IMR-90 (cell line): ENCODE measurements at regions not wholly inside any gene's neighbourhood (a gene's known extent, or its start where the extent isn't known, plus 50 kb on each side); places are given as distances from the start of the nearest gene placed in this dataset.

ENCODE experiments used
- ATAC-seq: fragments of 200-7000 bp; cut with Tn5 transposase; 2 replicates; pipeline ENCODE4 v1.9.1; 2020; ENCODE audit warnings: low read depth, mild to moderate bottlenecking, moderate library complexity
- BruUV-seq: library from RNA; stranded (reverse); fragments of 400-500 nt; replicated peaks from 2 replicates; lab custom pipeline; 2021; lab: Mats Ljungman, UMichigan
- CTCF ChIA-PET: fragments of 300-600 bp; formaldehyde crosslinking; extraction: SDS; loops from one replicate; lab custom pipeline; 2021; ENCODE audit warnings: antibody characterized with exemption; lab: Yijun Ruan, JAX
- POLR2A ChIA-PET: fragments of 300-600 bp; sonication (Branson Sonifier 250); formaldehyde crosslinking; loops from one replicate; lab custom pipeline; 2022; ENCODE audit warnings: antibody characterized with exemption; ENCODE audit not compliant: unreplicated experiment; lab: Charles Lee
- DNase-seq: peaks from one replicate; pipeline ENCODE4 v3.0.0; 2013
- H2AFZ ChIP-seq: replicated peaks from 2 replicates; pipeline ENCODE3; 2013; ENCODE audit warnings: low read length, mild to moderate bottlenecking; ENCODE audit not compliant: poor library complexity
- H2AK5ac ChIP-seq: 2 replicates; pipeline ENCODE4 v1.6.1; 2013; ENCODE audit warnings: low read depth, low read length, inconsistent platforms
- H2AK9ac ChIP-seq: replicated peaks from 2 replicates; pipeline ENCODE3; 2013; ENCODE audit warnings: mild to moderate bottlenecking, low read depth, low read length, moderate library complexity; ENCODE audit not compliant: poor library complexity
- H2BK120ac ChIP-seq: 2 replicates; pipeline ENCODE4 v1.6.1; 2013; ENCODE audit warnings: low read depth, low read length, inconsistent platforms
- H2BK15ac ChIP-seq: 3 replicates; pipeline ENCODE4 v1.6.1; 2013; ENCODE audit warnings: low read depth, low read length, inconsistent platforms
- H2BK20ac ChIP-seq: 2 replicates; pipeline ENCODE4 v1.6.1; 2013; ENCODE audit warnings: low read depth, mild to moderate bottlenecking, inconsistent platforms, low read length, moderate library complexity
- H2BK5ac ChIP-seq: 2 replicates; pipeline ENCODE4 v1.6.1; 2013; ENCODE audit warnings: mild to moderate bottlenecking, low read depth, low read length, inconsistent platforms; ENCODE audit not compliant: poor library complexity, severe bottlenecking
- H3K14ac ChIP-seq: replicated peaks from 2 replicates; pipeline ENCODE4 v1.6.1; 2013; ENCODE audit warnings: low read depth, low read length, inconsistent platforms
- H3K18ac ChIP-seq: 2 replicates; pipeline ENCODE4 v1.6.1; 2013; ENCODE audit warnings: low read depth, low read length, control low read depth
- H3K23ac ChIP-seq: 2 replicates; pipeline ENCODE4 v1.6.1; 2013; ENCODE audit warnings: low read depth, low read length, inconsistent platforms
- H3K27ac ChIP-seq: 2 replicates; pipeline ENCODE4 v1.5.1; 2013; ENCODE audit warnings: mild to moderate bottlenecking, control low read depth, low read length; ENCODE audit not compliant: insufficient read depth
- H3K27me3 ChIP-seq: 2 replicates; pipeline ENCODE4 v1.6.1; 2013; ENCODE audit warnings: low read length; ENCODE audit not compliant: control insufficient read depth, insufficient read depth
- H3K36me3 ChIP-seq: 2 replicates; pipeline ENCODE4 v1.6.1; 2013; ENCODE audit warnings: low read length, mixed read lengths; ENCODE audit not compliant: control insufficient read depth, insufficient read depth
- H3K4ac ChIP-seq: 2 replicates; pipeline ENCODE4 v1.6.1; 2013; ENCODE audit warnings: low read depth, low read length, inconsistent platforms
- H3K4me1 ChIP-seq: 2 replicates; pipeline ENCODE4 v1.6.1; 2013; ENCODE audit warnings: low read length, mixed read lengths; ENCODE audit not compliant: control insufficient read depth, insufficient read depth
- H3K4me2 ChIP-seq: 2 replicates; pipeline ENCODE4 v1.6.1; 2013; ENCODE audit warnings: low read depth, mild to moderate bottlenecking, control low read depth, low read length, moderate library complexity
- H3K4me3 ChIP-seq: 2 replicates; pipeline ENCODE4 v1.5.1; 2013; ENCODE audit warnings: low read depth, mild to moderate bottlenecking, control low read depth, low read length, moderate library complexity; ENCODE audit not compliant: insufficient read depth
- H3K56ac ChIP-seq: 2 replicates; pipeline ENCODE4 v1.6.1; 2013; ENCODE audit warnings: low read length, inconsistent platforms; ENCODE audit not compliant: insufficient read depth; ENCODE audit errors: extremely low read depth
- H3K79me1 ChIP-seq, 2 experiments: 2 replicates each; pipeline ENCODE4 v1.6.1; 2013; ENCODE audit warnings: low read length in 2 of 2, inconsistent platforms in 1 of 2, low read depth in 1 of 2
- H3K9ac ChIP-seq: 2 replicates; pipeline ENCODE4 v1.6.1; 2013; ENCODE audit warnings: low read depth, low read length, control low read depth
- H3K9me1 ChIP-seq: 2 replicates; pipeline ENCODE4 v1.6.1; 2013; ENCODE audit warnings: low read length, inconsistent platforms; ENCODE audit not compliant: insufficient read depth
- H3K9me3 ChIP-seq: 2 replicates; pipeline ENCODE4 v1.6.1; 2013; ENCODE audit warnings: low read length; ENCODE audit not compliant: control insufficient read depth, insufficient read depth
- H4K20me1 ChIP-seq: 2 replicates; pipeline ENCODE4 v1.6.1; 2013; ENCODE audit warnings: low read length, inconsistent platforms; ENCODE audit not compliant: insufficient read depth
- H4K5ac ChIP-seq: 2 replicates; pipeline ENCODE4 v1.6.1; 2013; ENCODE audit warnings: mild to moderate bottlenecking, low read depth, low read length, control low read depth
- H4K8ac ChIP-seq, 2 experiments: 2 replicates each; pipeline ENCODE4 v1.6.1; 2013; ENCODE audit warnings: low read depth in 2 of 2, low read length in 2 of 2, control low read depth in 1 of 2, inconsistent platforms in 1 of 2
- H4K91ac ChIP-seq: 2 replicates; pipeline ENCODE4 v1.6.1; 2013; ENCODE audit warnings: low read depth, low read length, inconsistent platforms; ENCODE audit not compliant: insufficient read depth
- BHLHE40 ChIP-seq: fragments of 150-350 bp; IDR thresholded peaks from 2 replicates; pipeline ENCODE4 v1.6.1; 2016; ENCODE audit warnings: mild to moderate bottlenecking, low read depth, low read length
- CEBPB ChIP-seq: IDR thresholded peaks from 2 replicates; pipeline ENCODE4 v1.6.1; 2012; ENCODE audit warnings: low read depth, low read length, improper control_type of control experiment
- CHD1 ChIP-seq: IDR thresholded peaks from 2 replicates; pipeline ENCODE4 v1.6.1; 2012; ENCODE audit warnings: low read depth, low read length, improper control_type of control experiment
- CTCF ChIP-seq: conservative IDR thresholded peaks from 2 replicates; pipeline ENCODE4 v1.5.1; 2012; ENCODE audit warnings: mild to moderate bottlenecking, low read depth, low read length, improper control_type of control experiment
- ELK1 ChIP-seq: fragments of 150-350 bp; IDR thresholded peaks from 2 replicates; pipeline ENCODE4 v1.6.1; 2016; ENCODE audit warnings: low read depth, mild to moderate bottlenecking, low read length, moderate library complexity, borderline replicate concordance
- FOS ChIP-seq: fragments of 150-350 bp; IDR thresholded peaks from 2 replicates; pipeline ENCODE4 v1.6.1; 2016; ENCODE audit warnings: low read depth, low read length
- MAFK ChIP-seq: IDR thresholded peaks from 2 replicates; pipeline ENCODE4 v1.6.1; 2012; ENCODE audit warnings: low read depth, low read length, improper control_type of control experiment
- MAZ ChIP-seq: IDR thresholded peaks from 2 replicates; pipeline ENCODE4 v1.6.1; 2012; ENCODE audit warnings: low read depth, mild to moderate bottlenecking, low read length, improper control_type of control experiment, moderate library complexity, borderline replicate concordance
- MXI1 ChIP-seq: IDR thresholded peaks from 2 replicates; pipeline ENCODE4 v1.6.1; 2012; ENCODE audit warnings: low read depth, mild to moderate bottlenecking, low read length, moderate library complexity, borderline replicate concordance
- NFE2L2 ChIP-seq: fragments of 150-350 bp; IDR thresholded peaks from 2 replicates; pipeline ENCODE4 v1.6.1; 2016; ENCODE audit warnings: low read depth, mild to moderate bottlenecking, low read length
- POLR2A ChIP-seq: IDR thresholded peaks from 2 replicates; pipeline ENCODE4 v1.6.1; 2012; ENCODE audit warnings: mild to moderate bottlenecking, low read depth, low read length
- RAD21 ChIP-seq: IDR thresholded peaks from 2 replicates; pipeline ENCODE4 v1.6.1; 2012; ENCODE audit warnings: low read length, improper control_type of control experiment
- RCOR1 ChIP-seq: IDR thresholded peaks from 2 replicates; pipeline ENCODE4 v1.6.1; 2012; ENCODE audit warnings: mild to moderate bottlenecking, low read length, improper control_type of control experiment; ENCODE audit not compliant: insufficient replicate concordance
- RFX5 ChIP-seq: IDR thresholded peaks from 2 replicates; pipeline ENCODE4 v1.8.0; 2012; ENCODE audit warnings: low read depth, mild to moderate bottlenecking, low read length, moderate library complexity
- SMC3 ChIP-seq: fragments of 150-350 bp; IDR thresholded peaks from 2 replicates; pipeline ENCODE4 v1.6.1; 2016; ENCODE audit warnings: low read depth, mild to moderate bottlenecking, antibody characterized with exemption, low read length, moderate library complexity
- USF2 ChIP-seq: fragments of 150-350 bp; IDR thresholded peaks from 2 replicates; pipeline ENCODE4 v1.6.1; 2017; ENCODE audit warnings: mild to moderate bottlenecking, antibody characterized with exemption, low read length, low read depth
- WGBS, 2 experiments: methylation state at CpG; one replicate each; pipeline versions ENCODE4 v1.1.5 to v1.1.7; 2013; ENCODE audit warnings: missing lambda C conversion rate in 2 of 2; ENCODE audit not compliant: insufficient read length in 1 of 2; ENCODE audit errors: extremely low coverage in 2 of 2; 5-methylcytosine and 5-hydroxymethylcytosine counted together
- dilution Hi-C: fragments of 300-500 bp; cut with HindIII; formaldehyde crosslinking; loops from one replicate; pipeline ENCODE4 v1.14.3; 2018; ENCODE audit warnings: low sequenced_read_pairs; ENCODE audit not compliant: unreplicated experiment
- in situ Hi-C: fragments of 300-500 bp; cut with MboI; formaldehyde crosslinking; loops from 3 replicates; pipeline ENCODE4 v1.14.3; 2019; ENCODE audit warnings: low sequenced_read_pairs, inconsistent platforms, mixed read lengths
- intact Hi-C: fragments of 100-400 bp; cut with micrococcal nuclease; formaldehyde crosslinking; loops from 2 replicates; pipeline ENCODE4 v1.10.0; 2022

- no peak overlapping the region for H3K27ac ChIP-seq
- H2BK20ac ChIP-seq: no peak overlapping the region
- H3K36me3 ChIP-seq: no peaks in the 10 kb centered on the region
- CTCF ChIA-PET: no interaction called here
- H3K4me1 ChIP-seq: no peaks in the 10 kb centered on the region
- intact Hi-C loops (no loop called here), dilution Hi-C loops (no loop called here), in situ Hi-C loops (no loop called here)
- H3K14ac ChIP-seq: no peak overlapping the region
- no peaks in the 10 kb centered on the region for H3K79me1 ChIP-seq
- no peaks in the 10 kb centered on the region for H3K27me3 ChIP-seq
- H4K5ac ChIP-seq: no peak overlapping the region
- no peaks in the 10 kb centered on the region for H3K9me1 ChIP-seq
- BruUV-seq: no TSS peak
- TF ChIP-seq FOS (no peak), RCOR1 (no peak), CTCF (no peak), MAZ (no peak), BHLHE40 (no peak), MAFK (no peak), NFE2L2 (no peak), CEBPB (no peak), MXI1 (no peak), RAD21 (no peak), SMC3 (no peak), POLR2A (no peak), USF2 (no peak), CHD1 (no peak), ELK1 (no peak), RFX5 (no peak)
- H3K4me2 ChIP-seq: no peak overlapping the region
- POLR2A ChIA-PET: no interaction called here
- H4K91ac ChIP-seq: no peak overlapping the region
- H3K4ac ChIP-seq: no peak overlapping the region
- peaks cover 2% of the 10 kb centered on the region; the same call in 1 of the 2 replicates for H3K9me3 ChIP-seq
- H3K56ac ChIP-seq: no peak overlapping the region
- H2BK120ac ChIP-seq: no peak overlapping the region
- H2BK15ac ChIP-seq: no peak overlapping the region
- no peak overlapping the region for H3K9ac ChIP-seq
- H3K4me3 ChIP-seq: no peak overlapping the region
- no peak overlapping the region for H3K23ac ChIP-seq
- no peak overlapping the region for H2AFZ ChIP-seq
- no CpG with 5 or more reads among the region's 5 CpGs for WGBS, 2 experiments
- no peak overlapping the region for H2BK5ac ChIP-seq
- ATAC-seq (no peak), DNase-seq (no peak)
- H4K20me1 ChIP-seq: no peaks in the 10 kb centered on the region
- no peak overlapping the region for H4K8ac ChIP-seq
- no peak overlapping the region for H2AK9ac ChIP-seq
- no peak overlapping the region for H2AK5ac ChIP-seq
- H3K18ac ChIP-seq: no peak overlapping the region
These were observed 1012.5 kb upstream of the TMEM132C start for GRCh38 chr12:127254420-127254955.
